ENCODE measurements at regions not wholly inside any gene's neighbourhood (a gene's known extent, or its start where the extent isn't known, plus 50 kb on each side); places are given as distances from the start of the nearest gene placed in this dataset.

DNA sequence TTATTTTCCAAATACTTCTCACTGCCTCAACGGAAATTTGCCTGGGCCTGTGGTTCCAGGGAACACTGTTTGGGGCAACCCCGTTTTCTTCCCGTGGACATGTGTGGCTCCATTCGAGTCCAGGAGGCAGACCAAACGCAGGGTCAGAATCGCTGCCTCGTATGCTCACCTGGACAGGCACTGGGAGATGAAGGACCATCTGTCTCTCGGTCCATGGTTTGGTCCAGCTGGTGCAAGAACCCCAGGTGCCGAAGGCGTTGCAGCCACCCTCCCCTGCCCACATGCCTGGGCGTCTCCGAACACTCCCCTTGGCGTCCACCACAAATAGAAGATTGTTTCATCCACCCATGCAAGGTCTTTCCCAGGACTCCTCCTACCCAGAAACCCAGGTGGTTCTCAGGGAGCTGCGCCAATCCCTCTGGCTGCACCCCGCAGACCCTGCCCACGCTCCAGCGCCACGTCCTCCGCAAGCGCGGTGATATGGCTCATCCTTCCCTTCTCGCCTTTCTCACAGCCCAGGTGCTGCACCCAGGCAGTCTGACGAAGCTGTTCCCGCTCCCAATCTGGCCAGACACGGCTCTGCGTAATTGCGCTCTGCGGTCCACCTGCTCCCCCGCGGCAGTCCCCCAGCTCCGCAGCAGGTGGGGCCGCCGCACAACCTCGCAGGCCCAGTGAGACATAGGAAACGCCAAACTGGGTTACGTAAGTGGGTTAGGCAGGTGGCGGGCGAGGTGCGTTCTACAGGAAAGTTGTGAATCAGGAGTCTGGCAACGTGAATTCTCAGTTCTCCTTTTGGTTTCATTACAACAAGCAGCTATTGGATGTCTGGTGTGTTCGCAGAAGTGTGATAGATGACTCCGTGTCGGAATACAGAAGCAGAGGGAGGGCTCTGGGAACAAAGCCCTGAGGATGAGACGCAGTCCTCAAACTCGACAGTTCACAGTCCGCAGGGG, 146.2 kb upstream of the ECI2 start:
- TF ChIP-seq, protein P1, sequence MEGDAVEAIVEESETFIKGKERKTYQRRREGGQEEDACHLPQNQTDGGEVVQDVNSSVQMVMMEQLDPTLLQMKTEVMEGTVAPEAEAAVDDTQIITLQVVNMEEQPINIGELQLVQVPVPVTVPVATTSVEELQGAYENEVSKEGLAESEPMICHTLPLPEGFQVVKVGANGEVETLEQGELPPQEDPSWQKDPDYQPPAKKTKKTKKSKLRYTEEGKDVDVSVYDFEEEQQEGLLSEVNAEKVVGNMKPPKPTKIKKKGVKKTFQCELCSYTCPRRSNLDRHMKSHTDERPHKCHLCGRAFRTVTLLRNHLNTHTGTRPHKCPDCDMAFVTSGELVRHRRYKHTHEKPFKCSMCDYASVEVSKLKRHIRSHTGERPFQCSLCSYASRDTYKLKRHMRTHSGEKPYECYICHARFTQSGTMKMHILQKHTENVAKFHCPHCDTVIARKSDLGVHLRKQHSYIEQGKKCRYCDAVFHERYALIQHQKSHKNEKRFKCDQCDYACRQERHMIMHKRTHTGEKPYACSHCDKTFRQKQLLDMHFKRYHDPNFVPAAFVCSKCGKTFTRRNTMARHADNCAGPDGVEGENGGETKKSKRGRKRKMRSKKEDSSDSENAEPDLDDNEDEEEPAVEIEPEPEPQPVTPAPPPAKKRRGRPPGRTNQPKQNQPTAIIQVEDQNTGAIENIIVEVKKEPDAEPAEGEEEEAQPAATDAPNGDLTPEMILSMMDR (IDR thresholded peaks at IDR 0.05): peak in 3 of 4 experiments; percentile 45 to 73 (median 61)
- TF ChIP-seq POLR2A (IDR thresholded peaks at IDR 0.05): no peak
- TF ChIP-seq EP300 (IDR thresholded peaks at IDR 0.05): no peak

All from gastroesophageal sphincter (tissue), 3 donors.